Erythroblast (primary cell): ENCODE measurements at regions not wholly inside any gene's neighbourhood (a gene's known extent, or its start where the extent isn't known, plus 50 kb on each side); places are given as distances from the start of the nearest gene placed in this dataset.

ENCODE experiments used
- DNase-seq, 2 experiments: peaks; one replicate each; lab custom pipeline; 2025; lab: John Stamatoyannopoulos, UW
- GATA1 ChIP-seq: IDR thresholded peaks from 2 replicates; pipeline ENCODE4 v1.6.1; 2011; ENCODE audit warnings: low read depth, mild to moderate bottlenecking, control low read depth, low read length, moderate library complexity
- POLR2A ChIP-seq: IDR thresholded peaks from 2 replicates; pipeline ENCODE4 v1.6.1; 2011; ENCODE audit warnings: mild to moderate bottlenecking, low read length

GRCh38 chr6:134521116-134521501, 203.2 kb upstream of the SGK1 start:
- TF ChIP-seq POLR2A (no peak), GATA1 (no peak)

GRCh38 chr6:134520181-134521115, 202.5 kb upstream of the SGK1 start:
- TF ChIP-seq POLR2A, result no peak
- TF ChIP-seq GATA1, result no peak
- no peak for DNase-seq

More at GRCh38 chr6:134521116-134521501, 203.2 kb upstream of the SGK1 start:
- no peak for DNase-seq

GRCh38 chr6:134519465-134519864, 201.6 kb upstream of the SGK1 start:
- no peak for TF ChIP-seq GATA1
- TF ChIP-seq POLR2A, result no peak
- no peak for DNase-seq

- no peak for DNase-seq
- TF ChIP-seq POLR2A, result no peak
- TF ChIP-seq GATA1, result no peak
Observed at GRCh38 chr6:134517868-134518267, 200.0 kb upstream of the SGK1 start.

- DNase-seq, result no peak
- TF ChIP-seq POLR2A (no peak), GATA1 (no peak)
Observed at GRCh38 chr6:134517145-134517658, 199.3 kb upstream of the SGK1 start.

GRCh38 chr6:134516582-134516981, 198.7 kb upstream of the SGK1 start:
- TF ChIP-seq POLR2A (no peak), GATA1 (no peak)
- DNase-seq, result no peak

GRCh38 chr6:134515986-134516385, 198.1 kb upstream of the SGK1 start:
- DNase-seq, result no peak
- TF ChIP-seq GATA1 (no peak), POLR2A (no peak)

GRCh38 chr6:134512981-134513391, 195.1 kb upstream of the SGK1 start:
- TF ChIP-seq GATA1, result no peak
- TF ChIP-seq POLR2A, result no peak
- DNase-seq, result no peak

GRCh38 chr6:134511984-134512683, 194.2 kb upstream of the SGK1 start:
- TF ChIP-seq POLR2A (no peak), GATA1 (no peak)
- no peak for DNase-seq

- TF ChIP-seq GATA1, result no peak
- TF ChIP-seq POLR2A, result no peak
- DNase-seq, result no peak
Observed at GRCh38 chr6:134510920-134511319, 193.0 kb upstream of the SGK1 start.

GRCh38 chr6:134510142-134510541, 192.2 kb upstream of the SGK1 start:
- no peak for DNase-seq
- TF ChIP-seq GATA1, result no peak

GRCh38 chr6:134508862-134509498, 191.1 kb upstream of the SGK1 start:
- DNase-seq, result no peak
- TF ChIP-seq POLR2A (no peak), GATA1 (no peak)

- DNase-seq, result no peak
- no peak for TF ChIP-seq GATA1
- TF ChIP-seq POLR2A, result no peak
Observed at GRCh38 chr6:134506162-134506561, 188.2 kb upstream of the SGK1 start.
